Skin epidermis (tissue), 12 donors: ENCODE measurements at regions not wholly inside any gene's neighbourhood (a gene's known extent, or its start where the extent isn't known, plus 50 kb on each side); places are given as distances from the start of the nearest gene placed in this dataset.

Source experiments
- H3K27ac ChIP-seq, 21 experiments: fragments of 200-600 bp; sonication (generic) in 11 of 21; one replicate each; pipeline ENCODE4 v1.5.0; 2020; ENCODE audit warnings: mild to moderate bottlenecking in 3 of 21, inconsistent platforms in 2 of 21, moderate library complexity in 2 of 21
- H3K4me3 ChIP-seq, 7 experiments: fragments of 200-600 bp; sonication (generic) in 2 of 7; one replicate each; pipeline ENCODE4 v1.5.0; 2020; ENCODE audit warnings: inconsistent platforms in 2 of 7, mild to moderate bottlenecking in 2 of 7, moderate library complexity in 1 of 7

DNA sequence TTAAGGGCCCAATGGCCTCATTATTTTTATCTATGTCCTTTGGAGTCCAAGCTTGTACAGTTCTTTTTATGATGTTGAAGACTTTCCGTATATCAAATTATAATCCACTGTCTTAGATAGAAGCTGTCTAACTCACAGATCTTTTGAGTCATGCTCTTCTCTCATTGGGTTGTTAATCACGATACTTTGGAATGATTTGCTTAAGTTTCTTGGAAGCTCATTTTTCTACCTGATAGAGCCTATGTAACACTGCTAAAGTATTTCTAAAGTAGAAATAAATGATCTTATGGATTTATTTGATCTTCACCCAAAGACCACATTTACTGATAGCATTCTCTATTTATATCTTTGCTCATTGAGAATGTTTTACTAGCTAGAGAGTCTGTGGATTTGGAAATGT is 1554.1 kb downstream of the PLA2G4A start:
- Histone ChIP-seq H3K4me3 (no peak overlapping the region), H3K27ac (no peak overlapping the region)

GRCh38 chr1:188386161-188386560 is 1557.4 kb downstream of the PLA2G4A start:
- no peak overlapping the region for H3K27ac ChIP-seq
- H3K4me3 ChIP-seq: no peak overlapping the region

DNA sequence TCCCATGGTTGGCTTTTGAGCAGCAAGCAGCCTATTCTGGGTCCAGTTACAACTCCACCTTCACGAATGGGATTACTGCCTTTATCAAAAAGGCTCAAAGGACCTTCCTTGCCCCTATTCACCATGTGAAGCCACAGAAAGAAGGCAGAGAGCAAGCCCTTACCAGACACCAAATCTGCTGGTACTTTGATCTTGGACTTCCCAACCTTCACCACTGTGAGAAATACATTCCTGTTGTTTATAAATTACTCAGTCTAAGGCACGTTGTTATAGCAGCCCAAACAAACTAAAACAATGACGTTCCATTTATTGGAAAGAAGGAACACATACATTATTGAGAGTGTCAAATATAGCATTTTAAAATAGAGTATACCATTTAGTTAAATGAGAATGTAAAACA is 1557.9 kb downstream of the PLA2G4A start:
- no peak overlapping the region for H3K27ac ChIP-seq
- no peak overlapping the region for H3K4me3 ChIP-seq

- Histone ChIP-seq H3K4me3 (no peak overlapping the region), H3K27ac (no peak overlapping the region)
Observed at GRCh38 chr1:188394677-188395076, 1565.9 kb downstream of the PLA2G4A start.

DNA sequence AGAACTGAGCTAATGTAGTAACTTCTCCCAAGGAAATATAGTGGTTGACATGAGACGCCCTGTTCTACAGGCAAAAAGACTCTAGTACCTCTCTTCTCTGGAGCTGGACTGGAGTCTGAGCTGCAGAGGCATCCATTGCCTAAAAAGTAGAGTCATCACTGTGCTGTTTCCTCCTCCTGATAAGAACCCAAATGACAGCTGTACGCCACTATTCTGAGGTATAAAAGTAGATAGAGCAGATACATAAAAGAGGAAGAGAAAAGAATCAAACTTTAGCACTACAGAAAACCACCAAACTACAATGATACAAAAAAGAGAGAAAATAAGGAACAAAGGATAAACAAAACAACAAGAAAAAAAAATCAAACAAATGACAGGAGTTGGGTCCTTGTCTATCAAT is 1568.8 kb downstream of the PLA2G4A start:
- Histone ChIP-seq H3K4me3 (no peak overlapping the region), H3K27ac (no peak overlapping the region)

- Histone ChIP-seq H3K4me3 (no peak overlapping the region), H3K27ac (no peak overlapping the region)
Observed at GRCh38 chr1:188402986-188403385, 1574.2 kb downstream of the PLA2G4A start.

- H3K27ac ChIP-seq: no peak overlapping the region
- H3K4me3 ChIP-seq: no peak overlapping the region
Observed at GRCh38 chr1:188406636-188407035, 1577.9 kb downstream of the PLA2G4A start.

DNA sequence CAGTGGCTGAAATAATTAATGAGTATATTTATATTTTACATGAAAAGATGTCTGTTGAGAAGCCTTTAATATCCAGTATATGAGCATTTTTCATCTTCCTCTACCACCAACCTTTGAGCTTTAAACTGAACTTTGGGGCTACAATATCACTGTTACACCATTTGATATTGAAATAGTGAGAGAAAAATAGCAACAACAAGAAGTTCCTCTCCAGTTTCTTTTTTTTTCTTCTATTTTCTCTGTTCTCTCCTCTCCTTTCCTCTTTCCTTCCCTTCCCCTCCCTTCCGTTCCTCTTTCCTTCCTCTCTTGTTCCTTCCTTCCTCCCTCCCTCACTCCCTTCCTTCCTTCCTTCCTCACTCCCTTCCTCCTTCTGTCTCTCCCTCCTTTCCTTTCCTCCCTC is 1591.4 kb downstream of the PLA2G4A start:
- Histone ChIP-seq H3K4me3 (no peak overlapping the region), H3K27ac (no peak overlapping the region)

- Histone ChIP-seq H3K27ac (no peak overlapping the region), H3K4me3 (no peak overlapping the region)
Observed at GRCh38 chr1:188423073-188423472, 1594.3 kb downstream of the PLA2G4A start.

DNA sequence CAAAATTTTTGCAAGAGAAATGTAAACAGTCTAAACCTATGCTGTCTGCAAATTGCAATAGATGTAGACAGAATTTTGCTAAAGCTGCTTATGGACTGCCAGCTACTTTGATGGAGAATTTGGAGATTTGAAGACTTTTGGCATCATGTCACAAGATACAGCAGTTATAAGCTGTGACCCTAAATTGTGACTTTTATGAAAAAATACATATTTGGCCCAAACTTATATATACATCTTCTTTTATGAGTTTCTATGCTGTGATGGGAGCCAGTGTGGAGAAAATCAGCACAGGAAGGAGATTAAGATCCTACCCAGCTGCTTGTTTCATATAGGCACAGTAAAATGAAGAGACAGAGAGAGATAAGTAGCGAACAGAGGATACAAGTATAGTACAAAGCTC is 1595.4 kb downstream of the PLA2G4A start:
- H3K27ac ChIP-seq: no peak overlapping the region
- H3K4me3 ChIP-seq: no peak overlapping the region

DNA sequence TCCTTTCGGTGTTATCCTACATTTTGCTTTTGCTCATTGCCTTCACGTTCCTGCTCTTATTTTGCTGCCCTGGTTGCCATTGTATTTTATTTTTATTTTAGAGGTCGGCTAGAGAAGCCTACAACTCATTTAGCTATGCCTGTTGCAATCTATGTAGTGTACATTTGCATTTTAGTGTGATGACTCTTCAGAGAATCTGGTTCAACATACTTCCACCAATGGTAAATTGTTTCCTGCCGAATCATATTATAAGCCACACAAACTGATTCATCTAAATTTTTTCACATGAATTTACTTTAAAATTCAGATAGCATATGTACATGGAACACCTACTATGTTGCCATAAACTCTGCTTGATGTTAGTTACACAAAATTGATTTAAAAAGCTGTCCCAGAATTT is 1596.9 kb downstream of the PLA2G4A start:
- no peak overlapping the region for H3K4me3 ChIP-seq
- no peak overlapping the region for H3K27ac ChIP-seq

DNA sequence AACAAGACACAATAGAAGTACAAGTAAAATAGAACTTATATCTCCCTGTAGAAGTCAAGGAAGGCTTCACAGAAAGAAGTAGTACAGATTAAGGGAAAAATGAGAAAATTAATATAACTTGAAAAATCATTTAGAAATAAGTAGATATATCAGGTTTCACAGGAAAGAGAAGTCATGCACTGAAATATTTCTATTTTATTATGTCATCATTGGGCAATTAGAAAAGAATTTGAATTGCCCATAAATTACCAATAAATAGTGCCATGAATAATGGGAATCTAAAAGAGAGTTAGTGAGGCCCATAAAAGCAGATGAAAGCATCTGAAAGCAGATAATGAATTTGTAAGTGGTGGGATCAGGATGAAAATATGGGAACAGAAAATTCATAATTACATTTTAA is 1597.8 kb downstream of the PLA2G4A start:
- H3K4me3 ChIP-seq: no peak overlapping the region
- H3K27ac ChIP-seq: no peak overlapping the region

GRCh38 chr1:188427642-188428041 is 1598.9 kb downstream of the PLA2G4A start:
- Histone ChIP-seq H3K4me3 (no peak overlapping the region), H3K27ac (no peak overlapping the region)

DNA sequence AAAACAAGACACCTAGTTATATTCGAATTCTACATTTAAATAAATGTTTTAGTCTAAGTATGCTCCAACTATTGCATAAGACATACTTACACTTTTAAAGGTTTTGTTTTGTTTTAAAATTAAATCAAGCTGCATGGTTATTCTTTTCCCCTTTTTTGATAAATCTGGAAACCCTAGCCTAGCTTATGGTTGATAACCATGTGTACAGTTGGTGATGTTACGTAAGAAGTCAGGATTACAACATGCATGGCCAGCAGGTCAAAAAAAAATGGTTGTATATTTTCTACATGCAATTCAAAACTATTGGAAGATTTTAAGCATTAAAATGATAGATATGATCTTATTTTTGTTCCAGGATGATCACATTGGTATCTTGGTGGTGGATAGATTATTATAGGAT is 1600.6 kb downstream of the PLA2G4A start:
- no peak overlapping the region for H3K4me3 ChIP-seq
- no peak overlapping the region for H3K27ac ChIP-seq

GRCh38 chr1:188432427-188432826 is 1603.7 kb downstream of the PLA2G4A start:
- Histone ChIP-seq H3K4me3 (no peak overlapping the region), H3K27ac (no peak overlapping the region)

DNA sequence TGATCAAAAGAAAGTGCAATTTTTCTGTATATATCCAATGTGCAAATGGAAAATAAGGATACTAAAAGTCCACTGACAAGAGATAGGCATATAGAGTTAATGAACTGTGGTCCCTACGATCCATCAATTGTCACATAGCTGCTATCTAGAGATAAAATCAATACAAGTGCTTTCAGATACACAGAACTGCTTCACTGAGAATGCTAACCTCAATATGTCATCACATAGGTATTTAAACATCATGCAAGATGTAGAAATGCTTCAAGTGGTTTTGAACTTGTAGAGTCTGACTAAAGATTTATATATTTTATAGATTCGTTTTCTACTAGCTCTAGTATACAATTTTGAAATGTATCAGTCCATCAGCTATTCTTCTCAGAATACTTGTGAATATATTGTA is 1604.7 kb downstream of the PLA2G4A start:
- Histone ChIP-seq H3K27ac (no peak overlapping the region), H3K4me3 (no peak overlapping the region)

DNA sequence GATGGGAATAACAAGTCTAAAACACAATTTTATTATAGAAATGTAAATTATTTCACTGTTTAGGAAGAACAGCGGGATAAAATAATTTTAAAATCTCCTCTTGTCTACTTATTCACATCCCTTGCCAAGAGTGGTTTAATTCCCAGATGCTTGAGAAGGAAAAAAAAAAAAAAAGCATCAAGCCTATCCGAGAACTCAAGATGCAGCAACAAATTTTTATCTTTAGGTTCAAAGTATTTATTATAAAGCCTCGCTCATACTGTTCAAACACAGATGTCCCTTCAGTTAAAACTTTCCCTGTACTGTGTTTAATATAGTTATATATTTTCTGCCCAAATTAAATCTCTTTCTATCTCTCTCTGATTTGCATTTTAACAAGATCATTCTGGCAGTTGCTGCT is 1615.8 kb downstream of the PLA2G4A start:
- Histone ChIP-seq H3K4me3 (no peak overlapping the region), H3K27ac (no peak overlapping the region)

- Histone ChIP-seq H3K4me3 (no peak overlapping the region), H3K27ac (no peak overlapping the region)
Observed at GRCh38 chr1:188462837-188463236, 1634.1 kb downstream of the PLA2G4A start.

- no peak overlapping the region for H3K27ac ChIP-seq
- no peak overlapping the region for H3K4me3 ChIP-seq
Observed at GRCh38 chr1:188463919-188464318, 1635.2 kb downstream of the PLA2G4A start.

GRCh38 chr1:188466539-188466938 is 1637.8 kb downstream of the PLA2G4A start:
- H3K27ac ChIP-seq: no peak overlapping the region
- no peak overlapping the region for H3K4me3 ChIP-seq

DNA sequence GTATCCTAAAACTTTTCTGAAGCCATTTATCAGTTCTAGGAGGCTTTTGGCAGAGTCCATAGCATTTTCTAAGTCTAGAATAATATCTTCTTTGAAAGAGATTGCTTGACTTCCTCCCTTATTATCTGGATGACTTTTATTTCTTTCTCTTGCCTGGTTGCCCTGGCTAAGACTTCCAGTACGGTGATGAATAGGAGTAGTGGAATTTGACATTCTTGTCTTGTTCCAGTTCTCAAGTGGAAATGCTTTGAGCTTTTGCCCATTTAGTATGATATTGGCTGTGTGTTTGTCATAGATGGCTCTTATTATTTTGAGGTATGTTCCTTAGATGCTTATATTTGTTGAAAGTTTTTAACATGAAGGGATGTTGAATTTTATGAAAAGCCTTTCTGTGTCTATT is 1647.9 kb downstream of the PLA2G4A start:
- H3K4me3 ChIP-seq: no peak overlapping the region
- no peak overlapping the region for H3K27ac ChIP-seq

- Histone ChIP-seq H3K27ac (no peak overlapping the region), H3K4me3 (no peak overlapping the region)
Observed at GRCh38 chr1:188489336-188490112, 1660.8 kb downstream of the PLA2G4A start.
